HCT116 (cell line): ENCODE measurements at regions not wholly inside any gene's neighbourhood (a gene's known extent, or its start where the extent isn't known, plus 50 kb on each side); places are given as distances from the start of the nearest gene placed in this dataset.

Experiments
- ATAC-seq: fragments of 200-7000 bp; cut with Tn5 transposase; 2 replicates; pipeline ENCODE4 v1.9.1; 2020; ENCODE audit warnings: mild to moderate bottlenecking, moderate library complexity
- BruUV-seq: library from RNA; stranded (reverse); fragments of 400-500 nt; replicated peaks from 2 replicates; lab custom pipeline; 2021; lab: Mats Ljungman, UMichigan
- CTCF ChIA-PET: fragments of 300-600 bp; sonication (Branson Sonifier 250); formaldehyde crosslinking; loops from one replicate; lab custom pipeline; 2021; ENCODE audit warnings: antibody characterized with exemption; lab: Charles Lee
- POLR2A ChIA-PET: fragments of 300-600, 350-600 bp; sonication (Branson Sonifier 250); formaldehyde crosslinking; loops from one replicate; lab custom pipeline; 2021; ENCODE audit warnings: antibody characterized with exemption; lab: Charles Lee
- RAD21 ChIA-PET, 2 experiments: fragments of 300-600 bp; sonication (Branson Sonifier 250); formaldehyde crosslinking; loops; one replicate each; lab custom pipeline; 2023; ENCODE audit warnings: low total read pairs in 2 of 2; ENCODE audit not compliant: uncharacterized antibody in 2 of 2, unreplicated experiment in 2 of 2, low non-redundant PET in 1 of 2; lab: Charles Lee
- DNase-seq: peaks from one replicate; pipeline ENCODE4 v3.0.0-alpha.2; 2010; ENCODE audit warnings: low read depth, low spot score
- H2AFZ ChIP-seq: fragments of 200-600 bp; shearing (Covaris generic), sonication (generic); 2 replicates; pipeline ENCODE4 v1.6.1; 2017; ENCODE audit warnings: low read depth, mixed run types, mixed read lengths, antibody characterized with exemption, low read length; ENCODE audit not compliant: poor library complexity, severe bottlenecking
- H3K27ac ChIP-seq: 2 replicates; pipeline ENCODE4 v1.5.1; 2012; ENCODE audit warnings: low read depth, low read length
- H3K27me3 ChIP-seq: fragments of 200-600 bp; sonication (generic); 2 replicates; pipeline ENCODE4 v1.6.1; 2016; ENCODE audit warnings: mixed run types, low read length, mixed read lengths; ENCODE audit not compliant: insufficient read depth
- H3K36me3 ChIP-seq, 2 experiments: fragments of 200-500 bp in 1 of 2; fragments of 200-600 bp in 1 of 2; sonication (Bioruptor generic) in 1 of 2; sonication (generic) in 1 of 2; 2 replicates each; pipeline versions ENCODE4 v1.5.1 to v1.6.1; 2014 to 2016; ENCODE audit warnings: low read length in 2 of 2, inconsistent platforms in 1 of 2, mixed read lengths in 1 of 2, mixed run types in 1 of 2; ENCODE audit not compliant: insufficient read depth in 2 of 2, control insufficient read depth in 1 of 2
- H3K4me1 ChIP-seq, 2 experiments: fragments of 200-600 bp in 1 of 2; sonication (generic) in 1 of 2; 2 replicates each; pipeline versions ENCODE4 v1.5.1 to v1.6.1; 2012 to 2017; ENCODE audit warnings: low read length in 2 of 2, inconsistent platforms in 1 of 2, mild to moderate bottlenecking in 1 of 2, mixed read lengths in 1 of 2, mixed run types in 1 of 2, moderate library complexity in 1 of 2; ENCODE audit not compliant: insufficient read depth in 2 of 2, control insufficient read depth in 1 of 2
- H3K4me2 ChIP-seq: fragments of 200-600 bp; sonication (generic); 2 replicates; pipeline ENCODE4 v1.6.1; 2017; ENCODE audit warnings: mixed run types, low read length, mixed read lengths
- H3K4me3 ChIP-seq, 2 experiments: fragments of 200-600 bp in 1 of 2; sonication (generic) in 1 of 2; replicated peaks in 1 of 2; 2 replicates each; pipeline ENCODE4 v1.5.1; 2011 to 2016; ENCODE audit warnings: low read length in 2 of 2, control low read depth in 1 of 2, low read depth in 1 of 2, mild to moderate bottlenecking in 1 of 2, mixed read lengths in 1 of 2, mixed run types in 1 of 2
- H3K79me2 ChIP-seq: fragments of 200-600 bp; sonication (generic); 2 replicates; pipeline ENCODE4 v1.6.1; 2017; ENCODE audit warnings: mild to moderate bottlenecking, mixed run types, low read length, moderate library complexity, mixed read lengths; ENCODE audit not compliant: insufficient read depth
- H3K9ac ChIP-seq: fragments of 200-600 bp; sonication (generic); 2 replicates; pipeline ENCODE4 v1.6.1; 2016; ENCODE audit warnings: low read length, mixed read lengths
- H3K9me2 ChIP-seq: fragments of 200-600 bp; sonication (generic), shearing (Covaris generic); 2 replicates; pipeline ENCODE4 v1.6.1; 2017; ENCODE audit warnings: mixed run types, mild to moderate bottlenecking, moderate library complexity; ENCODE audit not compliant: insufficient read depth
- H3K9me3 ChIP-seq, 2 experiments: fragments of 200-500 bp in 1 of 2; fragments of 200-600 bp in 1 of 2; sonication (Bioruptor generic) in 1 of 2; sonication (generic) in 1 of 2; 2 replicates each; pipeline ENCODE4 v1.6.1; 2014 to 2017; ENCODE audit warnings: low read length in 2 of 2, mixed read lengths in 2 of 2, inconsistent platforms in 1 of 2, low read depth in 1 of 2, mild to moderate bottlenecking in 1 of 2, mixed run types in 1 of 2, moderate library complexity in 1 of 2; ENCODE audit not compliant: control insufficient read depth in 1 of 2, insufficient read depth in 1 of 2
- H4K20me1 ChIP-seq: fragments of 200-600 bp; sonication (generic), shearing (Covaris generic); 2 replicates; pipeline ENCODE4 v1.6.1; 2017; ENCODE audit warnings: mixed run types, mild to moderate bottlenecking, moderate library complexity; ENCODE audit not compliant: insufficient read depth
- CBX3 ChIP-seq: IDR thresholded peaks from 2 replicates; pipeline ENCODE4 v1.6.1; 2012; ENCODE audit warnings: low read depth
- ELF1 ChIP-seq: IDR thresholded peaks from 2 replicates; pipeline ENCODE4 v1.6.1; 2012; ENCODE audit warnings: low read depth, borderline replicate concordance
- EZH2 ChIP-seq: fragments of 200-600 bp; sonication (generic); IDR thresholded peaks from 2 replicates; pipeline ENCODE4 v1.6.1; 2017; ENCODE audit warnings: antibody characterized with exemption, mixed run types
- JUND ChIP-seq: IDR thresholded peaks from 2 replicates; pipeline ENCODE4 v1.6.1; 2012
- POLR2A ChIP-seq: IDR thresholded peaks from 2 replicates; pipeline ENCODE4 v1.7.0; 2011; ENCODE audit warnings: borderline replicate concordance; ENCODE audit not compliant: insufficient read depth, insufficient read length; ENCODE audit errors: extremely low read depth
- POLR2AphosphoS5 ChIP-seq: IDR thresholded peaks from 2 replicates; pipeline ENCODE4 v1.6.1; 2011; ENCODE audit warnings: mild to moderate bottlenecking, low read depth, low read length, moderate library complexity
- RAD21 ChIP-seq: IDR thresholded peaks from 2 replicates; pipeline ENCODE4 v1.6.1; 2012; ENCODE audit warnings: low read depth, mild to moderate bottlenecking
- SRF ChIP-seq: IDR thresholded peaks from 2 replicates; pipeline ENCODE4 v1.6.1; 2012; ENCODE audit warnings: low read depth
- YY1 ChIP-seq: IDR thresholded peaks from 2 replicates; pipeline ENCODE4 v1.6.1; 2011; ENCODE audit warnings: low read length, low read depth, moderate library complexity, mild to moderate bottlenecking; ENCODE audit not compliant: insufficient replicate concordance; ENCODE audit errors: extremely low read depth
- intact Hi-C: fragments of 100-400 bp; cut with micrococcal nuclease; formaldehyde crosslinking; loops from 2 replicates; pipeline ENCODE4 v1.10.0; 2022
- TF ChIP-seq, protein P1 (sequence below): IDR thresholded peaks from 2 replicates; pipeline ENCODE4 v1.6.1; 2012; ENCODE audit warnings: low read depth
- TF ChIP-seq, protein P2 (sequence below): IDR thresholded peaks from 2 replicates; pipeline ENCODE4 v1.6.1; 2012

DNA sequence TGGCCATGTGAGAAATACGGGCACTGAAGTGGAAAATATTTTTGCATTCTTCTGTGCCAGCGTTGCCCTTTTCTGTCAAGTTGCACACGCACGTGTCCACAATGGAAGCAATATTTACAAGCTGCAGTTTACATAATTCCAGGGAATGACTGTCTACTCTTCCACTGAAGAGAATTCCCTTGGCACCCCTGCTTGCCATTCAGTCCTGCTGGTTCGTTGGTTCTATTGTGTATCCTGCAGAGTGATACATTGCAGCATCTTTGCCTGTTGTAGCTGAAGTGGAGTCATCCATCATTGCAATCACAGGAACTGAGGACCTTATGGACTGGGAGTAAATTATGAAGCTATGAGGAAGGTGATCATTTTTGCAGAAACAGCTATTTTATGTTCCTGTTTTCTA is 759.4 kb downstream of the ROBO2 start:
- TF ChIP-seq SRF: no peak
- no peak for TF ChIP-seq ELF1
- TF ChIP-seq, protein P1, sequence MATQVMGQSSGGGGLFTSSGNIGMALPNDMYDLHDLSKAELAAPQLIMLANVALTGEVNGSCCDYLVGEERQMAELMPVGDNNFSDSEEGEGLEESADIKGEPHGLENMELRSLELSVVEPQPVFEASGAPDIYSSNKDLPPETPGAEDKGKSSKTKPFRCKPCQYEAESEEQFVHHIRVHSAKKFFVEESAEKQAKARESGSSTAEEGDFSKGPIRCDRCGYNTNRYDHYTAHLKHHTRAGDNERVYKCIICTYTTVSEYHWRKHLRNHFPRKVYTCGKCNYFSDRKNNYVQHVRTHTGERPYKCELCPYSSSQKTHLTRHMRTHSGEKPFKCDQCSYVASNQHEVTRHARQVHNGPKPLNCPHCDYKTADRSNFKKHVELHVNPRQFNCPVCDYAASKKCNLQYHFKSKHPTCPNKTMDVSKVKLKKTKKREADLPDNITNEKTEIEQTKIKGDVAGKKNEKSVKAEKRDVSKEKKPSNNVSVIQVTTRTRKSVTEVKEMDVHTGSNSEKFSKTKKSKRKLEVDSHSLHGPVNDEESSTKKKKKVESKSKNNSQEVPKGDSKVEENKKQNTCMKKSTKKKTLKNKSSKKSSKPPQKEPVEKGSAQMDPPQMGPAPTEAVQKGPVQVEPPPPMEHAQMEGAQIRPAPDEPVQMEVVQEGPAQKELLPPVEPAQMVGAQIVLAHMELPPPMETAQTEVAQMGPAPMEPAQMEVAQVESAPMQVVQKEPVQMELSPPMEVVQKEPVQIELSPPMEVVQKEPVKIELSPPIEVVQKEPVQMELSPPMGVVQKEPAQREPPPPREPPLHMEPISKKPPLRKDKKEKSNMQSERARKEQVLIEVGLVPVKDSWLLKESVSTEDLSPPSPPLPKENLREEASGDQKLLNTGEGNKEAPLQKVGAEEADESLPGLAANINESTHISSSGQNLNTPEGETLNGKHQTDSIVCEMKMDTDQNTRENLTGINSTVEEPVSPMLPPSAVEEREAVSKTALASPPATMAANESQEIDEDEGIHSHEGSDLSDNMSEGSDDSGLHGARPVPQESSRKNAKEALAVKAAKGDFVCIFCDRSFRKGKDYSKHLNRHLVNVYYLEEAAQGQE: no peak
- TF ChIP-seq EZH2: no peak
- no peak for TF ChIP-seq RAD21
- TF ChIP-seq, protein P2, sequence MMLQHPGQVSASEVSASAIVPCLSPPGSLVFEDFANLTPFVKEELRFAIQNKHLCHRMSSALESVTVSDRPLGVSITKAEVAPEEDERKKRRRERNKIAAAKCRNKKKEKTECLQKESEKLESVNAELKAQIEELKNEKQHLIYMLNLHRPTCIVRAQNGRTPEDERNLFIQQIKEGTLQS: no peak
- no peak for TF ChIP-seq POLR2AphosphoS5
- TF ChIP-seq JUND: no peak
- no peak for TF ChIP-seq CBX3
- TF ChIP-seq POLR2A: no peak
- no peak for TF ChIP-seq YY1
- H4K20me1 ChIP-seq: no peaks in the 10 kb centered on the region
- no TSS peak for BruUV-seq
- no peaks in the 10 kb centered on the region for H3K36me3 ChIP-seq
- H3K4me1 ChIP-seq: no peaks in the 10 kb centered on the region
- no peak overlapping the region for H3K4me2 ChIP-seq
- H3K9me2 ChIP-seq: no peaks in the 10 kb centered on the region
- RAD21 ChIA-PET: no interaction called here
- DNase-seq (no peak), ATAC-seq (no peak)
- H3K27ac ChIP-seq: no peak overlapping the region
- intact Hi-C loops: no loop called here
- no peaks in the 10 kb centered on the region for H3K79me2 ChIP-seq
- no peak overlapping the region for H2AFZ ChIP-seq
- peaks cover 4 to 28% of the 10 kb centered on the region in 2 experiments; a peak in 2 of 4 replicates for H3K9me3 ChIP-seq
- H3K9ac ChIP-seq: no peak overlapping the region
- no peaks in the 10 kb centered on the region for H3K27me3 ChIP-seq
- H3K4me3 ChIP-seq: no peak overlapping the region
- POLR2A ChIA-PET: no interaction called here
- CTCF ChIA-PET: no interaction called here
